ENCODE measurements at regions not wholly inside any gene's neighbourhood (a gene's known extent, or its start where the extent isn't known, plus 50 kb on each side); places are given as distances from the start of the nearest gene placed in this dataset.
"Not testable (repeated sequence)": the region's sequence is repeated elsewhere in the genome, so short reads cannot be mapped to it uniquely, and the experiment has no call there.

DNA sequence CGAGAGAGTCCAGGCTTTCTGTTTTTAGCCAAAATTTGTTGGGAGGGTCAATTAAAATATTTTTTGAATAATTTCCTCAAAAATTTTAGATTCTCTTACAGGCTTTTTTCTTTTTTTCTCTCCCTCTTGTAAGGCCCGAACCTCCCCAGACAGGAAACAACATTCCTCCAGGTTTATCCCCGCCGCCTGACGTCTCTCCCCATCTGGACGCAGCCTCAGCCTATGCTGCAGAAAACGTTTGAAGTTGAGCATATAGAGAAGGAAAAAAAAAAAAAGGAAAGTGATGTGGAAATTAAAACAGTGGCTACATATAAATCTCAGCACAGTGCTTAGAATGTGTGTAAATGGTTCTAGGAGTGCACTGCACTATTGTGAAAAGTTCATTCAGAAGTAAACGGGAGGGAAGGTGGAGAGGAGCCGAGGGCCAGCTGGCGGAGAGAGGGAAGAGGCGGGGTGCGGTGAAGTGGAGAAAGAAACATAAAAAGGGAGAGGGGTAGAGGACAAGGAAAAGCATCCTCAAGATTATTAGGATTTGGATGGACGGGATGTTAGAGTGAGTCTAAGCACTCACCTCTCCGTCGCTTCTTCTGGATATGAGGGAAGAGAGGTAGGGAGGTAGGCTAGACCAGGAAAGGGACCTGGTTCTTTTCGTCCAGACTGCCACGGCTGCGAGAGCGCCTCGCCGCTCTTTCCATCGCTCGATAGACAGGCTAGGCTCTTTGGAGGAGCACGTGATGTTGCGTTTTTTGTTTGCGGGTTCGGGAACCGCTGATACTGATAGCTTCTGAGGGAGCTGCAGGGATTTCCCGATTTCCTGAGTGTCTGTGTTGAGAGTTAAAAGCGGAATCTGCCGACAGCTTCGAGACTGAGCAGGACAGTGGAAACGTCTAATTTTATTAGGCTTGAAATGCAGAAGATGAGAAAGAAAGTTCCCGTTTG is 98.7 kb downstream of the TRIM27 start:
- no peak for DNase-seq (ENCODE audit: low spot score)
- ATAC-seq (ENCODE audit: low FRiP score) = no peak
- TF ChIP-seq, protein P1, sequence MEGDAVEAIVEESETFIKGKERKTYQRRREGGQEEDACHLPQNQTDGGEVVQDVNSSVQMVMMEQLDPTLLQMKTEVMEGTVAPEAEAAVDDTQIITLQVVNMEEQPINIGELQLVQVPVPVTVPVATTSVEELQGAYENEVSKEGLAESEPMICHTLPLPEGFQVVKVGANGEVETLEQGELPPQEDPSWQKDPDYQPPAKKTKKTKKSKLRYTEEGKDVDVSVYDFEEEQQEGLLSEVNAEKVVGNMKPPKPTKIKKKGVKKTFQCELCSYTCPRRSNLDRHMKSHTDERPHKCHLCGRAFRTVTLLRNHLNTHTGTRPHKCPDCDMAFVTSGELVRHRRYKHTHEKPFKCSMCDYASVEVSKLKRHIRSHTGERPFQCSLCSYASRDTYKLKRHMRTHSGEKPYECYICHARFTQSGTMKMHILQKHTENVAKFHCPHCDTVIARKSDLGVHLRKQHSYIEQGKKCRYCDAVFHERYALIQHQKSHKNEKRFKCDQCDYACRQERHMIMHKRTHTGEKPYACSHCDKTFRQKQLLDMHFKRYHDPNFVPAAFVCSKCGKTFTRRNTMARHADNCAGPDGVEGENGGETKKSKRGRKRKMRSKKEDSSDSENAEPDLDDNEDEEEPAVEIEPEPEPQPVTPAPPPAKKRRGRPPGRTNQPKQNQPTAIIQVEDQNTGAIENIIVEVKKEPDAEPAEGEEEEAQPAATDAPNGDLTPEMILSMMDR (IDR thresholded peaks at IDR 0.05) = no peak

DNA sequence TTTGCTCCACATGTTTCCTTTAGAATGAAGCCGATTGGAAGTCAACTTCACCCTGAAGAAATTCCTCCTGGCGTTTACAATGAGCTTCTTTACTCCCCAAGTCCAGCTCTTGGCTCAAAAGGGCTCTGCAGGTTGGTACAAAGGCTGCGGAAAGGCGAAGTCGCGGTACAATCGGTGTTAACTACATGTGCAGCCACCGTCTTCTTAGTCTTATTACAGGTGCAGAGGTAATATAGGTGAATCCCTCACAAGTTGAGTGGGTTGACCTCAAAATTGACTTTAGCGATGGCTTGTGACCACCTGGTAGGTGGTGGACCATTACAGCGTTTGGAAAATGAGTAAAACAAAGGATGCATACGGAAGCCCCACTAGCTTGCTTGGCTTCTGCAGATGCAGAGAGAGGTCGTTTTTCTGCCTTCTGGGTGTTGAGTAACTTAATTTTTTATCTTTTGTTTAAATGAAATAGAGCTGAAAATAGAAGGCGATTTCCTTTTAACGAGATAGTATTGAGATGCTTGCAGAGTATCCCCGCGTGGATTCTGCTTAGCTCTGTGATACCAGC is 98.0 kb downstream of the TRIM27 start:
- ATAC-seq (ENCODE audit: low FRiP score) = no peak
- TF ChIP-seq, protein P1 (IDR thresholded peaks at IDR 0.05) = no peak
- no peak for DNase-seq (ENCODE audit: low spot score)

DNA sequence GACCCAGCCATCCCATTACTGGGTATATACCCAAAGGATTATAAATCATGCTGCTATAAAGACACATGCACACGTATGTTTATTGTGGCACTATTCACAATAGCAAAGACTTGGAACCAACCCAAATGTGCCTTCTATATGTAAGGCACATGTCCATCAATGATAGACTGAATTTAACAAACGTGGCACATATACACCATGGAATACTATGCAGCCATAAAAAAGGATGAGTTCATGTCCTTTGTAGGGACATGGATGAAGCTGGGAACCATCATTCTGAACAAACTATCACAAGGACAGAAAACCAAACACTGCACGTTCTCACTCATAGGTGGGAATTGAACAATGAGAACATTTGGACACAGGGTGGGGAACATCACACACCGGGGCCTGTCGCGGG is 92.1 kb downstream of the TRIM27 start:
- not testable (repeated sequence) for ATAC-seq (ENCODE audit: low FRiP score); DNase-seq (ENCODE audit: low spot score)

DNA sequence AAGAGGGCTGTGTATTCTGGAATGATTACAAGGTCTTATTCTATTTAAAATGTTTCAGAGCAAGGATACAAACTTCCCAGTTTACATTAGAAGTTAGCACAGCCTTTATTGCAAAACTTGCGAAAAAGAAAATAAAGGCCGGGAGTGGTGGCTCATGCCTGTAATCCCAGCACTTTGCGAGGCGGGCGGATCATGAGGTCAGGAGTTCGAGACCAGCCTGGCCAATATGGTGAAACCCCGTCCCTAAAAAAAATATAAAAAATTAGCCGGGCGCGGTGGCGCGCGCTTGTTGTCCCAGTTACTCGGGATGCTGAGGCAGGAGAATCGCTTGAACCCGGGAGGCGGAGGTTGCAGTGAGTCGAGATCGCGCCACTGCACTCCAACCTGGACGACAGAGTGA is 87.1 kb downstream of the TRIM27 start:
- not testable (repeated sequence) for ATAC-seq (ENCODE audit: low FRiP score); DNase-seq (ENCODE audit: low spot score)

DNA sequence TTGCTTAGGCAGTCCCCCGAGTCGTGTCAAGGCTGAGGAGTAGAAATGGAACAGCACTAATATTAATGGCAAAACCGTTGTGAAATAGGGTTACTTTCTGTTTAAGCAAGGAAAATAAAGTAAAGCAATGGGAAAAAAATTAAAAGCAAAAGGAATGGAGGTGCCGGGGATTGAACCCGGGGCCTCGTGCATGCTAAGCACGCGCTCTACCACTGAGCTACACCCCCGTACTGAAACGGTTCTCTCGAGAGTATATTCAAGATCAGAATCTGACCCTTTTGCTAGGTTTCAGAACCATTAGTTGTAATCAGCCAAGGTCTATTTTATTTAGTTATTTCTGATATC is 85.5 kb downstream of the TRIM27 start:
- peak; percentile 46 for ATAC-seq (ENCODE audit: low FRiP score)
- TF ChIP-seq, protein P1 (IDR thresholded peaks at IDR 0.05) = no peak

DNA sequence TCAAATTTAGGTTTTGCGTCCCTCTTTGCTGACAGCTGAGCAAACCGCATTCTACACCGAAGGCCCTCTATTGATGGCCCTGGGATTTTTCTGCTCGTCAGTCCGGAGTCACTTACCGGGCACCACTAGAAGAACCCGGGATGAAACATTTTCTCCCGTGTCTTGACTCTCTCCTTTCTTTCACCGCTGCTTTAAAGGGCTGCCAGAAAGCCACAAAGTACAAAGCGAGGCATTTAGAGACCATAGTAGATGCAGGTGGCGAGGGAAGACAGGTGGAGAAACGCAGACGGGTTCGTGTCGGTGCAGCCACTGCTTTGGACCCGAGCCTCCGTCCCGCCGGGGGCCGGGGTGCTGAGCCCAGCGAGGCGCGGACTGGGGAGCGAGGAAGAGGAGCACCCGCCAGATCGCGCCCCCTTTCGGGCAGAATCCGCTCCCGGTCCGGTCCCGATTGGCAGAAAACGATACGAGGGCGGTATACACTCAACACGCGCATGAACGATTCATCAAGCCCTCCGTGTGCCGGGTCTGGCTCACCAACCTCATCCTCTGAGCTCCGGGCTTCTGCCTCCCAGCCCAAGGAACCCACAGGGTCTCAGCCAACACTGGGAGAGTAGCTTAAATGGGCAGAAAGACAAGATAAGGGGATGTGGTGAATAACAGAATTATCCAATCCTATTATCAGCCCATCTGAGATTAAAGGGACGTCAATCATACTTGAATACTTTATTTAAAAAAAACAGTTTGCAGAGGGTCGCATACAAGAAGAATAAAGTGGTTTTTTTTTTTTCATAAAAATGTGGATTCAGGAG is 84.9 kb downstream of the TRIM27 start:
- ATAC-seq (ENCODE audit: low FRiP score) = peak; percentile 93
- peak; percentile 58 for DNase-seq (ENCODE audit: low spot score)
- TF ChIP-seq, protein P1 (IDR thresholded peaks at IDR 0.05) = peak in 1 of 3 donors; percentile 8

More for the DNA sequence above, 85.5 kb downstream of the TRIM27 start:
- peak; percentile 35 for DNase-seq (ENCODE audit: low spot score)

DNA sequence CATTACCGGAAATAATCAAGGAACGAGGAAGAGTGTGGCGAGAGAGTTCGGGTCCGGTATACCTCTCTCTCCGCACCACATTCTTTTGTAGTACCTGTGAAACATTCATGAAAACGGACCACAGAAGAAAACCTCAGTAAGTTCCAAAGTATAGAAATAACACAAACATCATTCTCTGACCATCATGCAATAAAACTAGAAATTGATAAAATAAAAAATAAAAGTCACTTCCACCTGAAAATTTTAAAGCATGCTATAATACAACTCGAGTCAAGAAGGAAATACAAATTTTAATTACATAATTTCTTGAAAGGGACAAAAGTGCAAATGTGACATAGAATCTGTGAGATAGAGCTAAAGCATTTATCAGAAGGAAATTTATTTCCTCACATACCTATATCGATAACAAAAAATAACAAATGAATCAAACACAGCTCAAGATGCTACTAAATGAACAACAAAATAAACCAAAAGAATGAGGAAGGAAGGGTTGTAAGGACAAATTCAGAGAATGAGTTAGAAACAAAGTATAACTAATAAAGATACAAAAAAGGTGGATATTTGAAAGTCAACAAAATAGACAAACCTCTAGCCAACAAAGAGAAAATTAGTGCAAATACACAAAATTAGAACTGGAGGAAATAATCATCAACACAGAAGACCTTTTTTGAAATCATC is 84.2 kb downstream of the TRIM27 start:
- DNase-seq (ENCODE audit: low spot score) (no peak), ATAC-seq (ENCODE audit: low FRiP score) (no peak)
- TF ChIP-seq, protein P1 (IDR thresholded peaks at IDR 0.05) = no peak
